ENCODE measurements at regions not wholly inside any gene's neighbourhood (a gene's known extent, or its start where the extent isn't known, plus 50 kb on each side); places are given as distances from the start of the nearest gene placed in this dataset.
"Not testable (repeated sequence)": the region's sequence is repeated elsewhere in the genome, so short reads cannot be mapped to it uniquely, and the experiment has no call there.

GRCh38 chr10:131810036-131810804, 90.6 kb upstream of the PPP2R2D start:
- no peak for DNase-seq

DNA sequence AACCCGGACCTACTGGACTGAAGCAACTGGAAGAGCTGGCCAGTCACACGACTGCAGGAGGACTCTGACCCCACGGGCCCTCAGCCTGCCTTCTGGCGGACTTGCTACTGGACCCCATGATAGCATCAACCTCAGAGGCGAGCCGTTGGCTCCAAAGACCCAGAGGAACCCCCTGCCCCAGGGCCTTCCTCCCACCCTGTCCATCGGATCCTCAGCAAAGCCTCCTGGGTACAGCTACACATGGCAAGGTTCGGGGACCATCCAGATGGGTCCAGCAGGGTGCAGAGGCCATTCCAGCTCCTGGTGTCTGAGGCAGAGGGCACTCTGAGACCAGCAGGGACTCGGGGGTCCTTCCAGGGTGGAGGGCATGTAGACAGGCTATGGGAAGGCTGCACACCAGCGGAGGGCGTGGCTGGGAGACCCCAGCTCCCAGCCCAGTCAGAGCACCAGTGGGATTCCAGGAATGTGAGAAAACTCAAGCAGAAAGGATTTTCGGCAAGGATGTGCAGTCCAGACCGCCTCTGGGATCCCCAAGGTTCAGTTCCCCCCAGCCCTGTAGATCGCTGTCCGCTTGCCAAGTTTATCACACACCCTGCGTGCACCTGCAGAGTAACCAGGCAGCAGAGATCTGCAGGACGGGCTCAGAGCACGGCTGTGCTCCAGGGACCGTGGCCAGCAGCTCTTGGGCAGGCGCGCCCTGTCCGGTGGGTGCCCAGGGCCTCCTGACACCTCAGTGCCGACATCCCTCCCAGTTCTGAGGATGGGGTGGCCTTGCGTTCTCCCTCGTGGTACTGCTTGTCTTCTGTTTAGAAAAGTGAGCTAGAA, 89.8 kb upstream of the PPP2R2D start:
- no peak for DNase-seq

DNA sequence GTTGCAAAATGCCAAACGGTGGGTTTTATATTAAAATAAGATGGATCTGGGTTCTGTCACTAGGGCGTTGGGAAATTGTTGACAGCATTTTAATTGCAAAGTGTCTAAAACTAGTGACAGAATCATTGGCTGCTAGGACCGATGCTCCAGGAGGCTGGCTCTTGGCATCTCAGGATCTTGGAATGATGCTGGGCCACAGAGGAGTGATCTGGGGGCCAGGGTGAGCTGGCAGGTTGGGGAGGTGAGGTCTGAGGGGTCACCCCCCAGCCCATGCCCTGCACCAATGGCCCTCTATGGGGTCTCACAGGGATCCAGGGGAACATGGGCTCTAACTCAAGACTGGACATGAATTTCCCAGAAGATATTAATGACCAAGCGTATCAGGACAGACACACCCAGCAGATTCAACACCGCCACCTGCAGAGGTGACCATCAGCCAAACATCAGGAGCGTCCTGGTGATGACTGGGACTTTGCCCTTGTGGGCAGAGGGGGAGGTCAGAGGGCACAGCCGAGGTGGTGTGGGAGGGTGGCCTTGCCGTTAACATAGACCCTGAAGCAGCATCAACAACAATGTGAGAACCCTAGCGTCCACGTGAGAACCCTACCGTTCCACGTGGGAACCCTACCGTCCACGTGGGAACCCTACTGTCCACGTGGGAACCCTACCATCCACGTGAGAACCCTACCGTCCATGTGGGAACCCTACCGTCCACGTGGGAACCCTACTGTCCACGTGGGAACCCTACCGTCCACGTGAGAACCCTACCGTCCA, 89.0 kb upstream of the PPP2R2D start:
- no peak for DNase-seq

DNA sequence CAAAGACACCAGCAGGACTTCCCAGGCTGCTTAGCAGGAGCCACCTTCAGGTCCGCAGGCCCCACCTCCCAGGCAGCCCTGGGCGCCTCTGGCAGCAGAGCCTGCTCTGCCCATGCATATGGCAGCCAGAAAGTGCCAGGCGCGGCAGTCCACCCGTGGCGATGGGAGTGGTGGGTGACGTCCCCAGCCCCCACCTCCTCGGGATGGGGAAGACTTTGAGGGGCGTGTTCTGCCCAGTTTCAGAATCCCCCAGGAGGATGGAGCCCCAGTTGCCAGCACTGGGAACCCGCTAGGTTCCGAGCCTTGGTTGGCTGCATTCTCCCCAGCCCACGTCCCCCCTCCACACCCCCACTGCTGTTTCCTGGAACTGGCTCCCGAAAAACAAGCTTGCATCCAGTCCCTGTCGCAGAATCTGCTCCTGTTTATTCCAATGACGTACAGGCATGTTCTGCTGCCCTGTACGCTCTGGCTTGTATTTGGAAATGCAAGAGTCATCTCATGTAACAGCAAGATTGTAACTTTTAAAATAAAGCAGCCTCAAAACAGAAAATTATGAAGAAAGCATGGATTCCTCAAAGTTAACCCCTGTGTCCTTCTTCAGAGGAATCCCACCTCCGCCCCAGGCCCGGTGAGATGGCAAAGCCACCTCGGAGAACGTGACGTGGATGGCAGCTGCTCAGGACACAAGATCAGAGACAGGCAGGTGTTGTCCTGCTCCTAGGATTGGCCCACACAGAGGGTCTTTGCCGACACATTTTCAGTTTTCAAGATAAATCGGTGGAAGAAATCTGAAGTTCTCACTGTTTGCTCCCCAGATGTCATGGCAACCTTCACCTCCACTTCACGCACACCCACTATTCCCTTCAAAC, 87.8 kb upstream of the PPP2R2D start:
- no peak for DNase-seq

DNA sequence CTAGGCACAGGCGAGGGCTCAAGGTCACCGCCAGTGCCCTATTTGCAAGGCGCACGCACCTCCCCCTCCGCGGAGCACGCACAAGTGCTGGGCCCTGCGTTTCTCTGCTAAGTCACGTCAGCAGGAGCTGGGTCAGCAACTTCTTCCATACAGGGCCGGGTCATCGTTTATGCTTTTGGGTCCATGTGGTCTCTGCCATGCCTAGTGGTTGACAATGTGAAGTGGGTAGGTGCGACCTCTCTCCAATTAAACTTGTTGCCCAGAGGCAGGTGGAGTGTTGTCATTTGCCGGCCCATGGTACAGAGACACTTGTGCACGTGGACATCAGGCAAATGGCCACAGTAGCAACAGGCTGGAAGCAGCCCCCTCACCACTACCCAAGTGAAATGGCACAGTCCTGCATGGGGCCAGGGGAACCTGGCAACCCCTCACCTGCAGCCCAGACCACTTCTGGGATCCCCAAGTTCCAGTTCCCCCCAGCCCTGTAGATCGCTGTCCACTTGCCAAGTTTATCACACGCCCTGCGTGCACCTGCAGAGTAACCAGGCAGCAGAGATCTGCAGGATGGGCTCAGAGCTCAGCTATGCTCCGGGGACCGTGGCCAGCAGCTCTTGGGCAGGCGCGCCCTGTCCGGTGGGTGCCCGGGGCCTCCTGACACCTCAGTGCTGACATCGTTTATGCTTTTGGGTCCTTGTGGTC, 86.1 kb upstream of the PPP2R2D start:
- DNase-seq, result no peak

- DNase-seq, result no peak
These were observed 85.3 kb upstream of the PPP2R2D start for GRCh38 chr10:131815266-131816156.

- DNase-seq, result no peak
These were observed 84.5 kb upstream of the PPP2R2D start for GRCh38 chr10:131816157-131816775.

DNA sequence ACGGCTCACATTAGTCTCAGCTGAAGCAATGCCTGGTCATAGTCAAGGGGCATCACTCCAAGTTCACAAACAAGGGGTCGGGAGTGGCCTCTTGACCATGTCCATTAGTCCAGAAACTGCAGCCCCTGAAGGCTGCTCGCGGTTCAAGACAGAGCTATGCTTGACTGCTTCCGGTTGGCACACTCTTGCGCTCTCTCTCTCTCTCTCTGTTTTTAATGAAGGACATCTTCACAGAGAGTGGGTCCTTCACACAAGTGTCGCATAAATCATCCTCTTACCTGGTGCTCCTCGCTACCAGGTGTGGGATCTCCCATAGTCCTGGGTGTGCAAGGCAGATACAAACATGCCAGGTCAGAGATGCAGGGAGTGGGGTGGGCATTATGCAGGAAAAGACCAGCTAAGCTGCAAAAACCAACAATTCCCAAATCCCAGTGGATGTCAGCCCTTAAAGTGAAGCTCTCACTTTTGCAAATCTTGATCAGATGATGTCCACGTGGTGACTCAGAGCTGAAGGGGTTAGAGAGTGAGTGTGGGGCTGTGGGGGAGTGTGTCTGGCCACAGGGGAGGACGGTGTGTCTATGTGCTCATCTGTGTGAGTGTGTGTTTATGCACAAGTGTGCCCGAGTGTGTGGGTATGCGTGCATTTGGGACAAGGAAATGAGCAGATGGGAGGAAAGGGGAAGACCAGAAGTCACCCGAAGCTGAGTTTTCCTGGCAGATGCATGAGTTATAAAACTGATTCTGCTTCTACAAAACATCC, 83.7 kb upstream of the PPP2R2D start:
- DNase-seq, result no peak

DNA sequence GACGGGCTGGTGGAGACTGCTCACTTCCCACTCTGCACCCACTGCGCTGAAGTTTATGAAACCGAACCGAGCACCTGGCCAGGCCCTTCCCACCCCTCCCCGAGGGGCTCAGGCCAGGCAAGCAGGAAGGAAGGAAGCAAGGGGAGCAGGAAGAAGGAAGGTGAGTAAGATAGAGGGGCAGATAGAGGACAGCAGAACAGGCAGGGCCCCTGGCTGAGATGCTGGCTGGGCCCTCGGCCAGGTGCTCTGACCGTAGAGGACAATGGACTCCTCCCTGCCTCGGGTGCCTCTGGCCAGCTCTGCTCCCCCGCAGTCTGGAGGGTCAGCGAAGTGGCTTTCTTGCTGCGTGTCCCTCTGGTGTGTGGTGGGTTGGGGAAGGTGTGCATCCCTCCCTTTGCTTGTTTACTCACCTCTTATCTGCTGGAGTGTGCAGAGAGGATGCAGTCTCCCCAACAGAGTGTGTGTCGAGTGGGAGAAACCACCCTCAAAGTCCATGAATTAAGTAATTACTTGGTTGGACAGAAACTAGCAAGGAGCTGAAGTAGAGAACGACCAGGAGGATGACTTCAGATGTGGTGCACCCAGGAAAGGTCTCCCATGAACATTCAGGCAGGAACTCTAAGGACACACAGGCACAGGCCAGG, 82.8 kb upstream of the PPP2R2D start:
- no peak for DNase-seq

GRCh38 chr10:131818510-131819234, 82.1 kb upstream of the PPP2R2D start:
- no peak for DNase-seq

GRCh38 chr10:131819241-131820072, 81.4 kb upstream of the PPP2R2D start:
- no peak for DNase-seq

DNA sequence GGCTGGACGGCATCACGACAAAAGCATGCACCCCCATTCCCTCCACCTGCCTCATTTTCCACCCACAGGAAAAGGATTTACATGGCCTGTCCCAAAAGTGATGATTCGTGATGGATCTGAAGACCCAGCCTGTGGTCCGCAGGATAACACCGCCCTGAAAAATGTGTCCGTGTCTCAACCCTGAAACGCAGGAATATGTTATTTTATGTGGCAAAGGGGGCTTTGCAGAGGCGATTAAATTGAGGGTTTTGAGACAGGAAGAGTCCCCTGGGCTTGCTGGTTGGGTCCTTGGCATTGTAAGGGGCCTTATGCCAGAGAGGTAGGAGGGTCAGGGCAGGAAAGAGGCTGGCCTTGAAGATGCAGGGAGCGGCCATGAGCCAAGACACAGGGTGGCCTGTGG, 80.2 kb upstream of the PPP2R2D start:
- DNase-seq, result no peak

GRCh38 chr10:131821378-131822012, 79.3 kb upstream of the PPP2R2D start:
- no peak for DNase-seq

- DNase-seq, result no peak
These were observed 78.7 kb upstream of the PPP2R2D start for GRCh38 chr10:131822013-131822691.

- DNase-seq, result no peak
These were observed 78.0 kb upstream of the PPP2R2D start for GRCh38 chr10:131822692-131823245.

DNA sequence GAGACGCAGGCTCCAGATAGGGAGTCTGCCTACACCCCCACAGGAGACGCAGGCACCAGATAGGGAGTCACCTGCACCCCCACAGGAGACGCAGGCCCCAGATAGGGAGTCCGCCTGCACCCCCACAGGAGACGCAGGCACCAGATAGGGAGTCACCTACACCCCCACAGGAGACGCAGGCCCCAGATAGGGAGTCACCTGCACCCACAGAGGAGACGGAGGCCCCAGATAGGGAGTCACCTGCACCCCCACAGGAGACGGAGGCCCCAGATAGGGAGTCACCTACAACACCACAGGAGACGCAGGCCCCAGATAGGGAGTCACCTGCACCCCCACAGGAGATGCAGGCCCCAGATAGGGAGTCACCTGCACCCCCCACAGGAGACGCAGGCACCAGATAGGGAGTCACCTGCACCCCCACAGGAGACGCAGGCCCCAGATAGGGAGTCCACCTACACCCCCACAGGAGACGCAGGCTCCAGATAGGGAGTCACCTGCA, 77.2 kb upstream of the PPP2R2D start:
- DNase-seq, result not testable (repeated sequence)
